HG03354 (cell line): ENCODE measurements at regions not wholly inside any gene's neighbourhood (a gene's known extent, or its start where the extent isn't known, plus 50 kb on each side); places are given as distances from the start of the nearest gene placed in this dataset.

ENCODE experiments used
- ATAC-seq: cut with Tn5 transposase; IDR thresholded peaks from one replicate; pipeline ENCODE4 v1.9.1; 2021; ENCODE audit warnings: mild to moderate bottlenecking; ENCODE audit not compliant: unreplicated experiment, poor library complexity, severe bottlenecking

- ATAC-seq = no peak
Observed at GRCh38 chr6:130655586-130655985, 171.6 kb upstream of the SMLR1 start.

GRCh38 chr6:130661077-130661476 is 166.1 kb upstream of the SMLR1 start:
- no peak for ATAC-seq

- ATAC-seq = no peak
Observed at GRCh38 chr6:130666786-130667185, 160.4 kb upstream of the SMLR1 start.

DNA sequence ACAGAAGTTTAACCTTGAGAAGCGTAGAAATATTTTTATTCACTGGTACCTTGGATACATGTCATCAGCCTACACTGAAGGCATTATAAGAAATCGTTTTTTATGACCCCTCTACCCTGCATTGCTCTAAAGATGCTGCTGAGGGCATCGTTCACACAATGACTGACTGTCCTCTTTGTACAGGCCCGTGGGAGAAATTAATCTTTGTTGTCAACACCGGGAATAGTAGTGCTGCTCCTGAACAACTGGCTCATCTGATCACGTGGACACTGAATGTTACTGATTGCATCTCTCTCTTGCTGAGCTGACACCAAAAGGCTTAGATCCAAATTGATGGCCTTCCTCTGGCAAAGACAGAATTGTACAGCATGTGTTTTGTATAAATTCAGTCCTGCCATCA is 157.1 kb upstream of the SMLR1 start:
- no peak for ATAC-seq

GRCh38 chr6:130671119-130671518 is 156.1 kb upstream of the SMLR1 start:
- no peak for ATAC-seq

- no peak for ATAC-seq
Observed at GRCh38 chr6:130671577-130671976, 155.6 kb upstream of the SMLR1 start.

DNA sequence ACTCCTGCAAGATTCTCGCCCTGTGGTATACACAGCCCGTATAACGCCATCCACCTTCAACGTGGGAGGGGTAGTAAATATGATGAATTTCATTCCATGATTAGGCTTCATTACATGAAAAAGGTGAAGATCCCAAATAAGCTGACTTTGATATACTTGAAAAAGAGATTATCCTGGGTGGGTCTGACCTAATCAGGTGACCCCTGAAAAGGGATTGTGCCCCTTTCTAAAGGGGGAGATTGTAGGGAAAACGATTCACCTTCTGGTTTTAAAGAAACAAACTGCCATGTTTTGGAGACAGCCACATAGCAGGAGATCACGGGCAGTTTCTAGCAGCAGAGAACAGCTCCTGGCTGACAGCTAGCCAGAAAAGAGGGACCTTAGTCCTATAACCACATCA is 155.1 kb upstream of the SMLR1 start:
- ATAC-seq = no peak

GRCh38 chr6:130674604-130675003 is 152.6 kb upstream of the SMLR1 start:
- ATAC-seq = no peak

GRCh38 chr6:130675072-130675471 is 152.1 kb upstream of the SMLR1 start:
- ATAC-seq = no peak

DNA sequence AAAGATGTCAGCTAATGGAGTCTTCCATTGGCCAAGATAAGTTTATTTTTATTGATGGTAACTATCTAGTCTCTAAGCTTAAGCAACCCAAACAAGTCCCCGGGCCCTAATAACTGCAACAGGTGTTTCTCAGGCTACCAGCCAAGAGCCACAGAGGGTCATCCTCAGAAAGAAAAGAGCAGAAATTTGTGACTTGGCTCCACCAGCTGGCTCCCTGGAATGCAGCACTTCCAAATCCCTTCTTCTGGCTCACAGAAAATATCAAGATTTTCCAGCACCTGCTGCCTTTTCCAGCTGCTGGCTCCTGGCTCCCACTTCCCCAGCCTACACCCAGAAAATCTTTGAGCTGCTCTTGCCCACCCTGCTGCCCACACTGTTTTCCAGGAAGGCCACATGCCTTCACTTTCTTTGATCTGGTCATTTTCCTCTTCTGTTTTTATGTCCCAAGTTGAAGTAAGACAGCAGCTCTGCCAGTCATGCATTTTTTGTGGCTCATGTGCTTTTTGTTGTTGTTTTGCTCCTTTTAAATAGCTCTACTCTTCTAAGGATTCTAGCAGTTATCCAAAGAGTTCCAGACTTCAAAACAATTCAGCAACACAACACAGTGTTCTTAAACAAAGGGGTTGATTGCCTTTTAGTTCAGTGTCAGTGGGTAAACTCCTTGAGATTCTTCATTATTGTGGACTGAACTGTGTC is 151.0 kb upstream of the SMLR1 start:
- ATAC-seq = no peak

DNA sequence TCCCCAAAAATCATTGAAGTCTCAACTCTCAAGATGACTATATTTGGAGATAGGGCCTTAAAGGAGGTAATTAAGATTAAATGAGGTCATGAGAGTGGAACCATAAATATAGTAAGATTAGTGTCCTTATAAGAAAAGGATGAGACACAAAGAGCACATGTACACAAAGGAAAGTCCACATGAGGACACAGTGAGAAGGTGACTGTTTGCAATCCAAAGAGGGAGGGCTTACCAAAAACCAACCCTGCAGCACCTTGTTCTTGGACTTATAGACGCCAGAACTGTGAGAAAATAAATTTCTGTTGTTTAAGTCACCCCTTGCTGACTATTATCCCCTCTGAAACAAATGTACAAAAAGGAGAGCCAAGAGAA is 150.4 kb upstream of the SMLR1 start:
- no peak for ATAC-seq

GRCh38 chr6:130677312-130677711 is 149.9 kb upstream of the SMLR1 start:
- no peak for ATAC-seq

DNA sequence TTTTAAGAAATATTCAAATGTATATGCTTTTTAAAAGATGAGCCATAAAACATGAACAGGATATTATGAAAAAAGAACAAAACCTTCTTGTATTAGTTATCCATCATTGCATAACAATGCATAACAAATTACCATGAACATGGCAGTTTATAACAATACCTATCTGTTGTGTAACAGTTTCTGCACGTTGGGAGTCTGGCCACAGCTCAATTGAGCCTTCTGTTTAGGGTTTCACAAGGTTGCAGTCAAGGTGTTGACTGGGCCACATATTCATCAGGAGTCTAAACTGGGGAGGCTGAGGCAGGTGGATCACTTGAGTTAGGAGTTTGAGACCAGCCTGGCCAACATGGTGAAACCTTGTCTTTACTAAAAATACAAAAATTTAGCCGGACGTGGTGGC is 149.4 kb upstream of the SMLR1 start:
- no peak for ATAC-seq

GRCh38 chr6:130679684-130680083 is 147.5 kb upstream of the SMLR1 start:
- no peak for ATAC-seq

DNA sequence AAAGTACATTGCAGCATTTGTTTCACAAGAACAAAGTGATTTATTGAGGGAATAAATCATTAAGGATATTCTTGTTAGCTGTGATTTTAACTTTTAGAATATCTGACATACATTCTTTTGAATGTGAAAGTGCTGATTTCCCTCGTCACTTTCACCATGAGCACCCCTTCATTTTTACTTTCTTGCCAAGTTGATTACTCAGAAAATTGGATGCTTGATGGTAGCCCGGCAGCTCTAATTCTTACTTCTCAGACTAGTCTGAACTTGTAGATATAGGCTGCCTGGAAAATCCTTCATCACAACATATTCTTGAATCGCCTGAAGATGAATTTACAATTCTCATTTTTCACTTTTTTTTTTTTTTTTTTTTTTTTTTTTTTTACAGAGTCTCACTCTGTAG is 147.1 kb upstream of the SMLR1 start:
- no peak for ATAC-seq

DNA sequence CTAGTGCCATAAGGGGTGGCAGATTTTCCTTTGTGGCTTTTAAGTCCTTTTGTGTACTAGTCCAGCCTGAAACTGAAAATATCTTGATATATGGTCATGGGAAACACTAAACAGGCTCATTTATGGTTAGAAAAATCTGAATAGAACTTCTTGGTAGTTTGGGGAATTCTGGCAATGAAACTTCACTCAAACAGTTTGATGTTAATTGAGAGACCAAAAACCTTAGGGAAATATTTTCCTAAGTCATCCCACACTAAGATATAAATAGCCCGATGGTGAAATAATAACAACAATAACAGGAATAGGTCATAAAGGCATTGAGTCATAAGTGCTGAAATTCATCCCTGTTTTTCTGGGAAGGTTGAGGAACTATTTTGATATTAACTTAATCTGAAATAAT is 146.2 kb upstream of the SMLR1 start:
- ATAC-seq = no peak

DNA sequence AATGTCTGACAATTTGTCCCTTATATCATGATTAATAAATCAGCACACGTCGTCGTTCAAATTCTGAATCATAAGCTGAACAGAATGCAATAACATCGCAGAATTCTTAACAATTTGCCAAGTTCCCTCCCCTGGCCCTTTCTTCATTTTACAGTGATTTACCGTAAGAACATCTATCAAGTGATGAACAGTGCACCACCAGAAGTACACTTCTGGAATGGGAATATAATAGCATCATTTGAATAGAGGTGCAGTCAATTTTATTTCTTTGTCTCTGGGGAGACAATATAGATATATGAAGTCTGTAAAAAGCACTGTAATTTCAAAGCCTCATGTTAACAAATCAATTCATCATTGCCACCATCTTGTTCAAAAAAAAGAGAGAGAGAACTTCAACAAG is 145.1 kb upstream of the SMLR1 start:
- ATAC-seq = no peak

DNA sequence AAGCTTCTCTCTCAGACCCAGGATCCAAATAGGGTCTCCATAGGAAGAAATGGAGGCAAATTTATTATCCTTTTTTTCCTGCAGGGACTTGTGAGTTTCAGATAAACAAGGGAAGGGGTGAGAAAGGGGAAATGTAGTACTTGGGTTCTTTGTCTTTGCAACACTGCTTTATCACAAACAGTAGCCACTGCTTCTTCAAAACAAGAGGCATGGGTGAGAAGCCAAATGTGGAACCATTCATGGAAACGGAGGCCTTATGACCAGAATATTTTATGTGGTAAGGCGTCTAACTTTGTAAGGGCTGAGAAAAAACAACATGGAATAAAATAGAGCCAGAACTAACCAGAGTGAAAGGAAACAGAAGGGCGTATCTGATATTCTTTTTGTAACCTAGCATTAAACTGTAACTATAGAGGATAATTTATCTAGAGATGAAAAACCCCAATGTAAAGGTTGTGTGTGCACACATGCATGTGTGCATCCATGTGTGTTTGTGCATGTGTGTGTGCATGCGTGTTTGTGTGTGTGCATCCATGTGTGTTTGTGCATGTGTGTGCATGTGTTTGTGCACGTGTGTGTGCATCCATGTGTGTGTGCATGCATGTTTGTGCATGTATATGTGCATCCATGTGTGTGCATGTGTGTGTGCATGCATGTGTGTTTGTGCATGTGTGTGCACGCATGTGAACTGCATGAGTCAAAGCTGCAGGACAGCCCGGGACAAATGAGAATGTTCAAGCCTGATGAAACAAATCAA is 143.3 kb upstream of the SMLR1 start:
- ATAC-seq = no peak

DNA sequence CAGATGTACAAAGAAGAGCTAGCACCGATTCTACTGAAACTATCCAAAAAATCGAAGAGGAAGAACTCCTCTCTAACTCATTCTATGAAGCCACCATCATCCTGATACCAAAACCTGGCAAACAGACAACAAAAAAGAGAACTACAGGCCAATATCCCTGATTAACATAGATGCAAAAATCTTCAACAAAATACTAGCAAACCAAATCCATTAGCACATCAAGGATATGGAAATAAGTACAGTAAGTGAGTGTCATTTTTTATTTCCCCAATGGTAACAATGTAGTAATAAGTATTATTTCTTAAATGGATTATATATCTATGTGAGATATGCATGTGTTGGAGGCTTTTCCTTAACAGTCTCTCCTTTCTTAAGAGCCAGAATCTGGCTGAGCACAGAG is 134.5 kb upstream of the SMLR1 start:
- no peak for ATAC-seq

GRCh38 chr6:130693944-130694343 is 133.3 kb upstream of the SMLR1 start:
- no peak for ATAC-seq

GRCh38 chr6:130694606-130695005 is 132.6 kb upstream of the SMLR1 start:
- ATAC-seq = no peak

- no peak for ATAC-seq
Observed at GRCh38 chr6:130696806-130697205, 130.4 kb upstream of the SMLR1 start.
